Neural cell (in vitro differentiated cells): ENCODE measurements at regions not wholly inside any gene's neighbourhood (a gene's known extent, or its start where the extent isn't known, plus 50 kb on each side); places are given as distances from the start of the nearest gene placed in this dataset.

ENCODE experiments used
- CTCF ChIP-seq: fragments of 450-650 bp; IDR thresholded peaks from 2 replicates; pipeline ENCODE4 v1.5.1; 2014; ENCODE audit warnings: antibody characterized with exemption, mild to moderate bottlenecking, moderate library complexity; ENCODE audit not compliant: poor library complexity, severe bottlenecking
- EZH2 ChIP-seq: fragments of 200-600, 300-800 bp; shearing (Covaris generic), sonication (generic); IDR thresholded peaks from 2 replicates; pipeline ENCODE4 v1.6.1; 2014; ENCODE audit warnings: antibody characterized with exemption, low read length, borderline replicate concordance, mild to moderate bottlenecking; ENCODE audit not compliant: insufficient read depth, poor library complexity, severe bottlenecking
- POLR2AphosphoS5 ChIP-seq: IDR thresholded peaks from 2 replicates; pipeline ENCODE4 v1.6.1; 2012
- TF ChIP-seq, protein P1 (sequence below): IDR thresholded peaks from 2 replicates; pipeline ENCODE4 v1.6.1; 2012; ENCODE audit warnings: borderline replicate concordance

DNA sequence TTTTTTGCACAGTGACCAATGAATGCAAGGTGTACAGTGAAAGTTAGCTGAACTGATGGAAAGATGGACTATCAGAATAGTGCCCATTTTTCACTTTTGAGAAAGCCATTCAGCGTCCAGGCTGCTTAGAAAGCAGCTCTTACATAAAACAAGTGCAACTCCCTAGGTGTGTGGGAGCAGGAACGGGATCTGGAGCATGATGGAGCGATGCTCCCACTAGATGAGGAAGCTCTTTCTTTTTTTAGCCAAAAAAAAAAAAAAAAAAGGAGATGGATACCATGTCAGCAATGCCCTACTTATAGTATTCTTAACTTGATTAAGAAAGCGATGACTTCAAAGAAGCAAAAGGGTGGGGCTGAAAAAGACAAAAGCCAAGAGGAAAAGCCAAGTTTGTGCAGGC lies 925.5 kb downstream of the GATA3 start:
- TF ChIP-seq CTCF = no peak
- no peak for TF ChIP-seq POLR2AphosphoS5
- no peak for TF ChIP-seq EZH2
- TF ChIP-seq, protein P1, sequence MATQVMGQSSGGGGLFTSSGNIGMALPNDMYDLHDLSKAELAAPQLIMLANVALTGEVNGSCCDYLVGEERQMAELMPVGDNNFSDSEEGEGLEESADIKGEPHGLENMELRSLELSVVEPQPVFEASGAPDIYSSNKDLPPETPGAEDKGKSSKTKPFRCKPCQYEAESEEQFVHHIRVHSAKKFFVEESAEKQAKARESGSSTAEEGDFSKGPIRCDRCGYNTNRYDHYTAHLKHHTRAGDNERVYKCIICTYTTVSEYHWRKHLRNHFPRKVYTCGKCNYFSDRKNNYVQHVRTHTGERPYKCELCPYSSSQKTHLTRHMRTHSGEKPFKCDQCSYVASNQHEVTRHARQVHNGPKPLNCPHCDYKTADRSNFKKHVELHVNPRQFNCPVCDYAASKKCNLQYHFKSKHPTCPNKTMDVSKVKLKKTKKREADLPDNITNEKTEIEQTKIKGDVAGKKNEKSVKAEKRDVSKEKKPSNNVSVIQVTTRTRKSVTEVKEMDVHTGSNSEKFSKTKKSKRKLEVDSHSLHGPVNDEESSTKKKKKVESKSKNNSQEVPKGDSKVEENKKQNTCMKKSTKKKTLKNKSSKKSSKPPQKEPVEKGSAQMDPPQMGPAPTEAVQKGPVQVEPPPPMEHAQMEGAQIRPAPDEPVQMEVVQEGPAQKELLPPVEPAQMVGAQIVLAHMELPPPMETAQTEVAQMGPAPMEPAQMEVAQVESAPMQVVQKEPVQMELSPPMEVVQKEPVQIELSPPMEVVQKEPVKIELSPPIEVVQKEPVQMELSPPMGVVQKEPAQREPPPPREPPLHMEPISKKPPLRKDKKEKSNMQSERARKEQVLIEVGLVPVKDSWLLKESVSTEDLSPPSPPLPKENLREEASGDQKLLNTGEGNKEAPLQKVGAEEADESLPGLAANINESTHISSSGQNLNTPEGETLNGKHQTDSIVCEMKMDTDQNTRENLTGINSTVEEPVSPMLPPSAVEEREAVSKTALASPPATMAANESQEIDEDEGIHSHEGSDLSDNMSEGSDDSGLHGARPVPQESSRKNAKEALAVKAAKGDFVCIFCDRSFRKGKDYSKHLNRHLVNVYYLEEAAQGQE = no peak
